IMR-90 (cell line): ENCODE measurements at regions not wholly inside any gene's neighbourhood (a gene's known extent, or its start where the extent isn't known, plus 50 kb on each side); places are given as distances from the start of the nearest gene placed in this dataset.
A peak's percentile ranks its signal among the peaks of the same experiment; 100 is the strongest.

Source experiments
- ATAC-seq: fragments of 200-7000 bp; cut with Tn5 transposase; 2 replicates; pipeline ENCODE4 v1.9.1; 2020; ENCODE audit warnings: low read depth, mild to moderate bottlenecking, moderate library complexity
- BruUV-seq: library from RNA; stranded (reverse); fragments of 400-500 nt; replicated peaks from 2 replicates; lab custom pipeline; 2021; lab: Mats Ljungman, UMichigan
- CTCF ChIA-PET: fragments of 300-600 bp; formaldehyde crosslinking; extraction: SDS; loops from one replicate; lab custom pipeline; 2021; ENCODE audit warnings: antibody characterized with exemption; lab: Yijun Ruan, JAX
- POLR2A ChIA-PET: fragments of 300-600 bp; sonication (Branson Sonifier 250); formaldehyde crosslinking; loops from one replicate; lab custom pipeline; 2022; ENCODE audit warnings: antibody characterized with exemption; ENCODE audit not compliant: unreplicated experiment; lab: Charles Lee
- DNase-seq: peaks from one replicate; pipeline ENCODE4 v3.0.0; 2013
- H2AFZ ChIP-seq: replicated peaks from 2 replicates; pipeline ENCODE3; 2013; ENCODE audit warnings: low read length, mild to moderate bottlenecking; ENCODE audit not compliant: poor library complexity
- H2AK5ac ChIP-seq: 2 replicates; pipeline ENCODE4 v1.6.1; 2013; ENCODE audit warnings: low read depth, low read length, inconsistent platforms
- H2AK9ac ChIP-seq: replicated peaks from 2 replicates; pipeline ENCODE3; 2013; ENCODE audit warnings: mild to moderate bottlenecking, low read depth, low read length, moderate library complexity; ENCODE audit not compliant: poor library complexity
- H2BK120ac ChIP-seq: 2 replicates; pipeline ENCODE4 v1.6.1; 2013; ENCODE audit warnings: low read depth, low read length, inconsistent platforms
- H2BK15ac ChIP-seq: 3 replicates; pipeline ENCODE4 v1.6.1; 2013; ENCODE audit warnings: low read depth, low read length, inconsistent platforms
- H2BK20ac ChIP-seq: 2 replicates; pipeline ENCODE4 v1.6.1; 2013; ENCODE audit warnings: low read depth, mild to moderate bottlenecking, inconsistent platforms, low read length, moderate library complexity
- H2BK5ac ChIP-seq: 2 replicates; pipeline ENCODE4 v1.6.1; 2013; ENCODE audit warnings: mild to moderate bottlenecking, low read depth, low read length, inconsistent platforms; ENCODE audit not compliant: poor library complexity, severe bottlenecking
- H3K14ac ChIP-seq: replicated peaks from 2 replicates; pipeline ENCODE4 v1.6.1; 2013; ENCODE audit warnings: low read depth, low read length, inconsistent platforms
- H3K18ac ChIP-seq: 2 replicates; pipeline ENCODE4 v1.6.1; 2013; ENCODE audit warnings: low read depth, low read length, control low read depth
- H3K23ac ChIP-seq: 2 replicates; pipeline ENCODE4 v1.6.1; 2013; ENCODE audit warnings: low read depth, low read length, inconsistent platforms
- H3K27ac ChIP-seq: 2 replicates; pipeline ENCODE4 v1.5.1; 2013; ENCODE audit warnings: mild to moderate bottlenecking, control low read depth, low read length; ENCODE audit not compliant: insufficient read depth
- H3K27me3 ChIP-seq: 2 replicates; pipeline ENCODE4 v1.6.1; 2013; ENCODE audit warnings: low read length; ENCODE audit not compliant: control insufficient read depth, insufficient read depth
- H3K36me3 ChIP-seq: 2 replicates; pipeline ENCODE4 v1.6.1; 2013; ENCODE audit warnings: low read length, mixed read lengths; ENCODE audit not compliant: control insufficient read depth, insufficient read depth
- H3K4ac ChIP-seq: 2 replicates; pipeline ENCODE4 v1.6.1; 2013; ENCODE audit warnings: low read depth, low read length, inconsistent platforms
- H3K4me1 ChIP-seq: 2 replicates; pipeline ENCODE4 v1.6.1; 2013; ENCODE audit warnings: low read length, mixed read lengths; ENCODE audit not compliant: control insufficient read depth, insufficient read depth
- H3K4me2 ChIP-seq: 2 replicates; pipeline ENCODE4 v1.6.1; 2013; ENCODE audit warnings: low read depth, mild to moderate bottlenecking, control low read depth, low read length, moderate library complexity
- H3K4me3 ChIP-seq: 2 replicates; pipeline ENCODE4 v1.5.1; 2013; ENCODE audit warnings: low read depth, mild to moderate bottlenecking, control low read depth, low read length, moderate library complexity; ENCODE audit not compliant: insufficient read depth
- H3K56ac ChIP-seq: 2 replicates; pipeline ENCODE4 v1.6.1; 2013; ENCODE audit warnings: low read length, inconsistent platforms; ENCODE audit not compliant: insufficient read depth; ENCODE audit errors: extremely low read depth
- H3K79me1 ChIP-seq, 2 experiments: 2 replicates each; pipeline ENCODE4 v1.6.1; 2013; ENCODE audit warnings: low read length in 2 of 2, inconsistent platforms in 1 of 2, low read depth in 1 of 2
- H3K9ac ChIP-seq: 2 replicates; pipeline ENCODE4 v1.6.1; 2013; ENCODE audit warnings: low read depth, low read length, control low read depth
- H3K9me1 ChIP-seq: 2 replicates; pipeline ENCODE4 v1.6.1; 2013; ENCODE audit warnings: low read length, inconsistent platforms; ENCODE audit not compliant: insufficient read depth
- H3K9me3 ChIP-seq: 2 replicates; pipeline ENCODE4 v1.6.1; 2013; ENCODE audit warnings: low read length; ENCODE audit not compliant: control insufficient read depth, insufficient read depth
- H4K20me1 ChIP-seq: 2 replicates; pipeline ENCODE4 v1.6.1; 2013; ENCODE audit warnings: low read length, inconsistent platforms; ENCODE audit not compliant: insufficient read depth
- H4K5ac ChIP-seq: 2 replicates; pipeline ENCODE4 v1.6.1; 2013; ENCODE audit warnings: mild to moderate bottlenecking, low read depth, low read length, control low read depth
- H4K8ac ChIP-seq, 2 experiments: 2 replicates each; pipeline ENCODE4 v1.6.1; 2013; ENCODE audit warnings: low read depth in 2 of 2, low read length in 2 of 2, control low read depth in 1 of 2, inconsistent platforms in 1 of 2
- H4K91ac ChIP-seq: 2 replicates; pipeline ENCODE4 v1.6.1; 2013; ENCODE audit warnings: low read depth, low read length, inconsistent platforms; ENCODE audit not compliant: insufficient read depth
- CEBPB ChIP-seq: IDR thresholded peaks from 2 replicates; pipeline ENCODE4 v1.6.1; 2012; ENCODE audit warnings: low read depth, low read length, improper control_type of control experiment
- NFE2L2 ChIP-seq: fragments of 150-350 bp; IDR thresholded peaks from 2 replicates; pipeline ENCODE4 v1.6.1; 2016; ENCODE audit warnings: low read depth, mild to moderate bottlenecking, low read length
- RCOR1 ChIP-seq: IDR thresholded peaks from 2 replicates; pipeline ENCODE4 v1.6.1; 2012; ENCODE audit warnings: mild to moderate bottlenecking, low read length, improper control_type of control experiment; ENCODE audit not compliant: insufficient replicate concordance
- WGBS, 2 experiments: methylation state at CpG; one replicate each; pipeline versions ENCODE4 v1.1.5 to v1.1.7; 2013; ENCODE audit warnings: missing lambda C conversion rate in 2 of 2; ENCODE audit not compliant: insufficient read length in 1 of 2; ENCODE audit errors: extremely low coverage in 2 of 2; 5-methylcytosine and 5-hydroxymethylcytosine counted together
- dilution Hi-C: fragments of 300-500 bp; cut with HindIII; formaldehyde crosslinking; loops from one replicate; pipeline ENCODE4 v1.14.3; 2018; ENCODE audit warnings: low sequenced_read_pairs; ENCODE audit not compliant: unreplicated experiment
- in situ Hi-C: fragments of 300-500 bp; cut with MboI; formaldehyde crosslinking; loops from 3 replicates; pipeline ENCODE4 v1.14.3; 2019; ENCODE audit warnings: low sequenced_read_pairs, inconsistent platforms, mixed read lengths
- intact Hi-C: fragments of 100-400 bp; cut with micrococcal nuclease; formaldehyde crosslinking; loops from 2 replicates; pipeline ENCODE4 v1.10.0; 2022

DNA sequence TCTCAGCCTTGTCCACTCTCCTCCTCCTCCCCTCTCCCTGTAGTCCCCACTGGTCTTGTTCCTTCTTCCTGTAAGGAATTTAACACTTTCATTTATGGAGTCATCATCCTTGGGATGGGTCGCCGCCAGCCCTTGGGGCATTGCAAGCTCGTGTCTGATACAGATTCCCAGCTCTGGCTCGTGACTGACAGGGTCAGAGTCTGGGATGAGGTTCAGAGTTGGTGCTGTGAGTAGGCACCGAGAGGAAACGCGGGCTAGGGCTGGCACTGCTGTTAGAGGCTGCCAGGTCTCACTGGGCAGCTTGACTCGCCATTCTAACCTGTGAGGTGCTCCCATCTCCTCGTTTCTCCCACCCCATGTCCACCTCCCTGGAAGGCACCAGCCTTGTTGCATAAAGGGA is 407.0 kb downstream of the SOX9 start:
- Histone ChIP-seq H3K9me1 (no peaks in the 10 kb centered on the region), H2BK15ac (no peak overlapping the region), H3K4me2 (no peak overlapping the region), H3K9ac (no peak overlapping the region), H2AK9ac (no peak overlapping the region), H3K9me3 (no peaks in the 10 kb centered on the region), H2AK5ac (no peak overlapping the region), H4K91ac (no peak overlapping the region), H3K56ac (no peak overlapping the region), H3K27me3 (no peaks in the 10 kb centered on the region), H3K4me3 (no peak overlapping the region), H3K4ac (no peak overlapping the region), H3K36me3 (no peaks in the 10 kb centered on the region), H3K27ac (no peak overlapping the region), H3K18ac (no peak overlapping the region), H4K5ac (no peak overlapping the region), H2BK120ac (no peak overlapping the region), H3K4me1 (no peaks in the 10 kb centered on the region), H4K8ac (no peak overlapping the region), H3K14ac (0 out of 2 replicates have a peak overlapping the region, but pooled peaks have one; percentile 8), H2AFZ (no peak overlapping the region), H3K23ac (no peak overlapping the region), H2BK20ac (no peak overlapping the region), H4K20me1 (no peaks in the 10 kb centered on the region), H2BK5ac (no peak overlapping the region), H3K79me1 (peaks cover 22 to 30% of the 10 kb centered on the region in 2 experiments)
- ChIA-PET POLR2A (no interaction called here), CTCF (no interaction called here)
- ATAC-seq (no peak), DNase-seq (no peak)
- no peak for TF ChIP-seq NFE2L2
- TF ChIP-seq CEBPB: no peak
- TF ChIP-seq RCOR1: no peak
- WGBS, 2 experiments: 86% methylated on average over 6 of the region's 9 CpGs; no CpG with 5 or more reads in 1 of the 2 experiments
- intact Hi-C loops: no loop called here
- dilution Hi-C loops: no loop called here
- no TSS peak for BruUV-seq
- in situ Hi-C loops: loop anchor here (25.0 kb wide), 4 partner anchors 565 to 1415 kb away; no protein-coding TSS in a partner anchor
